Neural cell (in vitro differentiated cells): ENCODE measurements at regions not wholly inside any gene's neighbourhood (a gene's known extent, or its start where the extent isn't known, plus 50 kb on each side); places are given as distances from the start of the nearest gene placed in this dataset.

ENCODE experiments used
- CTCF ChIP-seq: fragments of 450-650 bp; IDR thresholded peaks from 2 replicates; pipeline ENCODE4 v1.5.1; 2014; ENCODE audit warnings: antibody characterized with exemption, mild to moderate bottlenecking, moderate library complexity; ENCODE audit not compliant: poor library complexity, severe bottlenecking
- EP300 ChIP-seq: fragments of 450-650 bp; conservative IDR thresholded peaks from 2 replicates; pipeline ENCODE4 v1.6.1; 2014; ENCODE audit warnings: antibody characterized with exemption, mild to moderate bottlenecking, moderate library complexity; ENCODE audit not compliant: poor library complexity, severe bottlenecking
- EZH2 ChIP-seq: fragments of 200-600, 300-800 bp; shearing (Covaris generic), sonication (generic); IDR thresholded peaks from 2 replicates; pipeline ENCODE4 v1.6.1; 2014; ENCODE audit warnings: antibody characterized with exemption, low read length, borderline replicate concordance, mild to moderate bottlenecking; ENCODE audit not compliant: insufficient read depth, poor library complexity, severe bottlenecking
- POLR2AphosphoS5 ChIP-seq: IDR thresholded peaks from 2 replicates; pipeline ENCODE4 v1.6.1; 2012
- RAD21 ChIP-seq: fragments of 450-650 bp; conservative IDR thresholded peaks from 2 replicates; pipeline ENCODE4 v1.6.1; 2014; ENCODE audit warnings: antibody characterized with exemption, mild to moderate bottlenecking, moderate library complexity
- SMC3 ChIP-seq: fragments of 450-650 bp; conservative IDR thresholded peaks from 2 replicates; pipeline ENCODE4 v1.6.1; 2014; ENCODE audit warnings: antibody characterized with exemption, mild to moderate bottlenecking, moderate library complexity; ENCODE audit not compliant: poor library complexity
- TF ChIP-seq, protein P1 (sequence below): IDR thresholded peaks from 2 replicates; pipeline ENCODE4 v1.6.1; 2012; ENCODE audit warnings: borderline replicate concordance

- TF ChIP-seq CTCF (no peak), EP300 (no peak), RAD21 (no peak), SMC3 (no peak), POLR2AphosphoS5 (no peak), EZH2 (no peak)
- TF ChIP-seq, protein P1, sequence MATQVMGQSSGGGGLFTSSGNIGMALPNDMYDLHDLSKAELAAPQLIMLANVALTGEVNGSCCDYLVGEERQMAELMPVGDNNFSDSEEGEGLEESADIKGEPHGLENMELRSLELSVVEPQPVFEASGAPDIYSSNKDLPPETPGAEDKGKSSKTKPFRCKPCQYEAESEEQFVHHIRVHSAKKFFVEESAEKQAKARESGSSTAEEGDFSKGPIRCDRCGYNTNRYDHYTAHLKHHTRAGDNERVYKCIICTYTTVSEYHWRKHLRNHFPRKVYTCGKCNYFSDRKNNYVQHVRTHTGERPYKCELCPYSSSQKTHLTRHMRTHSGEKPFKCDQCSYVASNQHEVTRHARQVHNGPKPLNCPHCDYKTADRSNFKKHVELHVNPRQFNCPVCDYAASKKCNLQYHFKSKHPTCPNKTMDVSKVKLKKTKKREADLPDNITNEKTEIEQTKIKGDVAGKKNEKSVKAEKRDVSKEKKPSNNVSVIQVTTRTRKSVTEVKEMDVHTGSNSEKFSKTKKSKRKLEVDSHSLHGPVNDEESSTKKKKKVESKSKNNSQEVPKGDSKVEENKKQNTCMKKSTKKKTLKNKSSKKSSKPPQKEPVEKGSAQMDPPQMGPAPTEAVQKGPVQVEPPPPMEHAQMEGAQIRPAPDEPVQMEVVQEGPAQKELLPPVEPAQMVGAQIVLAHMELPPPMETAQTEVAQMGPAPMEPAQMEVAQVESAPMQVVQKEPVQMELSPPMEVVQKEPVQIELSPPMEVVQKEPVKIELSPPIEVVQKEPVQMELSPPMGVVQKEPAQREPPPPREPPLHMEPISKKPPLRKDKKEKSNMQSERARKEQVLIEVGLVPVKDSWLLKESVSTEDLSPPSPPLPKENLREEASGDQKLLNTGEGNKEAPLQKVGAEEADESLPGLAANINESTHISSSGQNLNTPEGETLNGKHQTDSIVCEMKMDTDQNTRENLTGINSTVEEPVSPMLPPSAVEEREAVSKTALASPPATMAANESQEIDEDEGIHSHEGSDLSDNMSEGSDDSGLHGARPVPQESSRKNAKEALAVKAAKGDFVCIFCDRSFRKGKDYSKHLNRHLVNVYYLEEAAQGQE, result no peak
These were observed 105.2 kb upstream of the SHISA6 start for GRCh38 chr17:11135819-11136218.
